NCI-H146 (cell line): ENCODE measurements at regions not wholly inside any gene's neighbourhood (a gene's known extent, or its start where the extent isn't known, plus 50 kb on each side); places are given as distances from the start of the nearest gene placed in this dataset.

ENCODE experiments used
- DNase-seq: peaks from one replicate; lab custom pipeline; 2025; lab: John Stamatoyannopoulos, UW

- no peak for DNase-seq
These were observed 527.9 kb downstream of the DHX35 start for GRCh38 chr20:39489986-39490560.

GRCh38 chr20:39480276-39481043 is 518.3 kb downstream of the DHX35 start:
- DNase-seq: no peak

GRCh38 chr20:39479196-39479810 is 517.2 kb downstream of the DHX35 start:
- no peak for DNase-seq

- DNase-seq: no peak
These were observed 512.7 kb downstream of the DHX35 start for GRCh38 chr20:39474879-39475278.

GRCh38 chr20:39473536-39473935 is 511.4 kb downstream of the DHX35 start:
- DNase-seq: no peak

- no peak for DNase-seq
These were observed 506.6 kb downstream of the DHX35 start for GRCh38 chr20:39468703-39469102.

- DNase-seq: no peak
These were observed 502.1 kb downstream of the DHX35 start for GRCh38 chr20:39464238-39464637.

GRCh38 chr20:39462416-39462945 is 500.3 kb downstream of the DHX35 start:
- no peak for DNase-seq

- no peak for DNase-seq
These were observed 496.3 kb downstream of the DHX35 start for GRCh38 chr20:39458452-39458851.

- DNase-seq: no peak
These were observed 491.7 kb downstream of the DHX35 start for GRCh38 chr20:39453890-39454289.

- no peak for DNase-seq
These were observed 490.6 kb downstream of the DHX35 start for GRCh38 chr20:39452583-39453340.

- no peak for DNase-seq
These were observed 489.2 kb downstream of the DHX35 start for GRCh38 chr20:39451386-39451785.

GRCh38 chr20:39446397-39446796 is 484.3 kb downstream of the DHX35 start:
- no peak for DNase-seq

- no peak for DNase-seq
These were observed 483.0 kb downstream of the DHX35 start for GRCh38 chr20:39445095-39445494.

GRCh38 chr20:39433466-39433865 is 471.3 kb downstream of the DHX35 start:
- no peak for DNase-seq

- no peak for DNase-seq
These were observed 469.1 kb downstream of the DHX35 start for GRCh38 chr20:39431091-39431880.

- DNase-seq: no peak
These were observed 467.6 kb downstream of the DHX35 start for GRCh38 chr20:39429726-39430125.

GRCh38 chr20:39424962-39425678 is 463.0 kb downstream of the DHX35 start:
- no peak for DNase-seq

GRCh38 chr20:39421571-39422105 is 459.5 kb downstream of the DHX35 start:
- no peak for DNase-seq

- DNase-seq: no peak
These were observed 449.9 kb downstream of the DHX35 start for GRCh38 chr20:39412091-39412490.

GRCh38 chr20:39399463-39399862 is 437.3 kb downstream of the DHX35 start:
- DNase-seq: no peak
